HEK293 (cell line): ENCODE measurements at regions not wholly inside any gene's neighbourhood (a gene's known extent, or its start where the extent isn't known, plus 50 kb on each side); places are given as distances from the start of the nearest gene placed in this dataset.

Source experiments
- CTCF ChIA-PET: fragments of 350-600 bp; formaldehyde crosslinking; extraction: SDS; loops from one replicate; lab custom pipeline; 2021; ENCODE audit warnings: antibody characterized with exemption; lab: Yijun Ruan, JAX
- POLR2A ChIA-PET: fragments of 300-600 bp; formaldehyde crosslinking; extraction: SDS; loops from one replicate; lab custom pipeline; 2020; ENCODE audit warnings: antibody characterized with exemption, inconsistent platforms; lab: Yijun Ruan, JAX
- H3K27ac ChIP-seq: fragments of 200-500 bp; sonication (Bioruptor generic); 2 replicates; pipeline ENCODE4 v1.5.1; 2014; ENCODE audit warnings: low read depth, low read length, control low read depth, inconsistent platforms; ENCODE audit errors: extremely low read depth
- H3K36me3 ChIP-seq, 2 experiments: fragments of 200-500 bp in 1 of 2; sonication (Bioruptor generic) in 1 of 2; 1 replicate in 1 of 2; 2 replicates in 1 of 2; pipeline ENCODE4 v1.5.1; 2014 to 2017; ENCODE audit warnings: inconsistent platforms in 2 of 2, low read length in 2 of 2; ENCODE audit not compliant: control insufficient read depth in 2 of 2, insufficient read depth in 1 of 2
- H3K4me1 ChIP-seq: fragments of 200-500 bp; sonication (Bioruptor generic); 2 replicates; pipeline ENCODE4 v1.5.1; 2014; ENCODE audit warnings: mild to moderate bottlenecking, low read length, inconsistent platforms; ENCODE audit not compliant: control insufficient read depth, insufficient read depth
- H3K4me3 ChIP-seq: 2 replicates; pipeline ENCODE4 v1.5.1; 2011; ENCODE audit warnings: low read depth, mild to moderate bottlenecking, control low read depth, low read length, moderate library complexity
- H3K9me3 ChIP-seq: fragments of 200-500 bp; sonication (Bioruptor generic); 2 replicates; pipeline ENCODE4 v1.5.1; 2014; ENCODE audit warnings: low read depth, low read length, inconsistent platforms; ENCODE audit not compliant: control insufficient read depth, insufficient read depth
- GLI2 ChIP-seq: fragments of 450-650 bp; formaldehyde crosslinking; IDR thresholded peaks from 2 replicates; pipeline ENCODE4; 2017; ENCODE audit warnings: missing biosample characterization, missing genetic modification characterization, low read depth, borderline replicate concordance
- GLIS2 ChIP-seq: fragments of 450-650 bp; formaldehyde crosslinking; IDR thresholded peaks from 2 replicates; pipeline ENCODE4 v1.5.1; 2016; ENCODE audit warnings: missing biosample characterization, missing genetic modification characterization
- REPIN1 ChIP-seq: fragments of 450-650 bp; formaldehyde crosslinking; IDR thresholded peaks from 2 replicates; pipeline ENCODE4 v1.5.1; 2017; ENCODE audit warnings: missing biosample characterization, missing genetic modification characterization, low read depth
- ZBTB20 ChIP-seq: fragments of 450-650 bp; formaldehyde crosslinking; IDR thresholded peaks from 2 replicates; pipeline ENCODE4 v1.5.1; 2016; ENCODE audit warnings: missing biosample characterization, missing genetic modification characterization
- ZNF221 ChIP-seq: fragments of 450-650 bp; formaldehyde crosslinking; IDR thresholded peaks from 2 replicates; pipeline ENCODE4 v1.5.1; 2017; ENCODE audit warnings: missing biosample characterization, missing genetic modification characterization, borderline replicate concordance
- ZNF37A ChIP-seq: fragments of 450-650 bp; IDR thresholded peaks from 2 replicates; pipeline ENCODE4 v1.5.1; 2018; ENCODE audit warnings: missing biosample characterization, missing genetic modification characterization
- ZNF391 ChIP-seq: fragments of 450-650 bp; formaldehyde crosslinking; IDR thresholded peaks from 2 replicates; pipeline ENCODE4 v1.5.1; 2016; ENCODE audit warnings: low read depth, missing biosample characterization, missing genetic modification characterization, borderline replicate concordance
- ZNF768 ChIP-seq: fragments of 450-650 bp; formaldehyde crosslinking; IDR thresholded peaks from 2 replicates; pipeline ENCODE4 v1.5.1; 2018; ENCODE audit warnings: missing biosample characterization, mild to moderate bottlenecking, missing genetic modification characterization
- ZNF777 ChIP-seq: fragments of 450-650 bp; formaldehyde crosslinking; IDR thresholded peaks from 2 replicates; pipeline ENCODE4 v1.5.1; 2017; ENCODE audit warnings: missing biosample characterization, missing genetic modification characterization, borderline replicate concordance
- TF ChIP-seq, protein P1 (sequence below): fragments of 450-650 bp; formaldehyde crosslinking; IDR thresholded peaks from 2 replicates; pipeline ENCODE4 v1.5.1; 2016; ENCODE audit warnings: missing biosample characterization, missing genetic modification characterization
- TF ChIP-seq, protein P2 (sequence below): fragments of 450-650 bp; formaldehyde crosslinking; IDR thresholded peaks from 2 replicates; pipeline ENCODE4 v1.5.1; 2016; ENCODE audit warnings: missing biosample characterization, missing genetic modification characterization
- TF ChIP-seq, protein P3 (sequence below): fragments of 450-650 bp; formaldehyde crosslinking; IDR thresholded peaks from 2 replicates; pipeline ENCODE4 v1.5.1; 2016; ENCODE audit warnings: missing biosample characterization, missing genetic modification characterization
- TF ChIP-seq, protein P4 (sequence below): fragments of 450-650 bp; formaldehyde crosslinking; IDR thresholded peaks from 2 replicates; pipeline ENCODE4 v1.5.0; 2017; ENCODE audit warnings: missing biosample characterization, missing genetic modification characterization, borderline replicate concordance
- TF ChIP-seq, protein P5 (sequence below): fragments of 450-650 bp; formaldehyde crosslinking; IDR thresholded peaks from 2 replicates; pipeline ENCODE4 v1.5.1; 2016; ENCODE audit warnings: missing biosample characterization, missing genetic modification characterization

DNA sequence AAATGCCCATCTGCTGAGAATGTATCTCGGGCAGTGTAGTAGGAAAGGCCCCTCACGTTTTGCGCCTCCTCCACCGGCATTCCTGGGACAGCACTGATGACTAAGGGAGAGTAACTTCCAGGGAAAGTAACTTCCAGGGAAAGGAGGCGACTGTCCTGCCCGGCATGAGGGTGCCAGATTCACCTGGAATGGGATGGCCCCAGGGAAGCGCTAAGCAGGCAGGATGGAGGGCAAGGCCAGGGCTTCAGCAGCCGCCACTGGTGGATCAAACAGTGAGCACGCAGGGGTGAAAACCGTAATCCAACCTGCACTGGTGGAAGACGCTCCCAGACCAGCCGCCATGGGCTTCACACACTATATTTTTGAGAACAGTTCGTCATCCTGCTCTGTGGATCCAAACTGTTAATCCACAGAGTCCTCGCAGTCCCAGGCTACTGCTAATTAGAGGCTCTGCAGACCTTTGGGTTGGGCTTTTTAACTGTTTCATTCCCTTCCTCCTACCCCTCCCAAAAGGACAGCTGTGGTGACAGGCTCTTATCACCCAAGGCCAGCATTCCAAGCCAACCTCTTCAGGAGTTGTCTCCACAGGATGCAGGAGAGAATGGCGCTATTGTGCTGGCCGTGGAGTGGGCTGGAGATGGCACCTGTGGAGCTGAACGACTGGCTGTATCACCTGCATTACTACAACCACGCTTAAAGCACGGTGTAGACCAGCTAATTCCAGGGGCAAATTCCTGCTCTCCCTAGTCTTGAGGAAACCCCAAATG, 178.9 kb downstream of the DLL1 start:
- H3K9me3 ChIP-seq: no peaks in the 10 kb centered on the region
- CTCF ChIA-PET: no interaction called here
- H3K4me3 ChIP-seq: no peak overlapping the region
- H3K4me1 ChIP-seq: no peaks in the 10 kb centered on the region
- POLR2A ChIA-PET: no interaction called here
- TF ChIP-seq, protein P1, sequence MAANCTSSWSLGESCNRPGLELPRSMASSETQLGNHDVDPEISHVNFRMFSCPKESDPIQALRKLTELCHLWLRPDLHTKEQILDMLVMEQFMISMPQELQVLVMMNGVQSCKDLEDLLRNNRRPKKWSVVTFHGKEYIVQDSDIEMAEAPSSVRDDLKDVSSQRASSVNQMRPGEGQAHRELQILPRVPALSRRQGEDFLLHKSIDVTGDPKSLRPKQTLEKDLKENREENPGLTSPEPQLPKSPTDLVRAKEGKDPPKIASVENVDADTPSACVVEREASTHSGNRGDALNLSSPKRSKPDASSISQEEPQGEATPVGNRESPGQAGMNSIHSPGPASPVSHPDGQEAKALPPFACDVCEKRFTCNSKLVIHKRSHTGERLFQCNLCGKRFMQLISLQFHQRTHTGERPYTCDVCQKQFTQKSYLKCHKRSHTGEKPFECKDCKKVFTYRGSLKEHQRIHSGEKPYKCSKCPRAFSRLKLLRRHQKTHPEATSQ: no peak
- TF ChIP-seq GLIS2 (tag by site-specific recombination) (no peak), ZNF391 (no peak), ZNF768 (no peak), ZNF37A (tag by site-specific recombination) (no peak)
- TF ChIP-seq, protein P2, sequence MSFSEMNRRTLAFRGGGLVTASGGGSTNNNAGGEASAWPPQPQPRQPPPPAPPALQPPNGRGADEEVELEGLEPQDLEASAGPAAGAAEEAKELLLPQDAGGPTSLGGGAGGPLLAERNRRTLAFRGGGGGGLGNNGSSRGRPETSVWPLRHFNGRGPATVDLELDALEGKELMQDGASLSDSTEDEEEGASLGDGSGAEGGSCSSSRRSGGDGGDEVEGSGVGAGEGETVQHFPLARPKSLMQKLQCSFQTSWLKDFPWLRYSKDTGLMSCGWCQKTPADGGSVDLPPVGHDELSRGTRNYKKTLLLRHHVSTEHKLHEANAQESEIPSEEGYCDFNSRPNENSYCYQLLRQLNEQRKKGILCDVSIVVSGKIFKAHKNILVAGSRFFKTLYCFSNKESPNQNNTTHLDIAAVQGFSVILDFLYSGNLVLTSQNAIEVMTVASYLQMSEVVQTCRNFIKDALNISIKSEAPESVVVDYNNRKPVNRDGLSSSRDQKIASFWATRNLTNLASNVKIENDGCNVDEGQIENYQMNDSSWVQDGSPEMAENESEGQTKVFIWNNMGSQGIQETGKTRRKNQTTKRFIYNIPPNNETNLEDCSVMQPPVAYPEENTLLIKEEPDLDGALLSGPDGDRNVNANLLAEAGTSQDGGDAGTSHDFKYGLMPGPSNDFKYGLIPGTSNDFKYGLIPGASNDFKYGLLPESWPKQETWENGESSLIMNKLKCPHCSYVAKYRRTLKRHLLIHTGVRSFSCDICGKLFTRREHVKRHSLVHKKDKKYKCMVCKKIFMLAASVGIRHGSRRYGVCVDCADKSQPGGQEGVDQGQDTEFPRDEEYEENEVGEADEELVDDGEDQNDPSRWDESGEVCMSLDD (tag by site-specific recombination): no peak
- TF ChIP-seq, all 188 proteins: peak for 0
- no peak overlapping the region for H3K27ac ChIP-seq
- no peaks in the 10 kb centered on the region for H3K36me3 ChIP-seq

DNA sequence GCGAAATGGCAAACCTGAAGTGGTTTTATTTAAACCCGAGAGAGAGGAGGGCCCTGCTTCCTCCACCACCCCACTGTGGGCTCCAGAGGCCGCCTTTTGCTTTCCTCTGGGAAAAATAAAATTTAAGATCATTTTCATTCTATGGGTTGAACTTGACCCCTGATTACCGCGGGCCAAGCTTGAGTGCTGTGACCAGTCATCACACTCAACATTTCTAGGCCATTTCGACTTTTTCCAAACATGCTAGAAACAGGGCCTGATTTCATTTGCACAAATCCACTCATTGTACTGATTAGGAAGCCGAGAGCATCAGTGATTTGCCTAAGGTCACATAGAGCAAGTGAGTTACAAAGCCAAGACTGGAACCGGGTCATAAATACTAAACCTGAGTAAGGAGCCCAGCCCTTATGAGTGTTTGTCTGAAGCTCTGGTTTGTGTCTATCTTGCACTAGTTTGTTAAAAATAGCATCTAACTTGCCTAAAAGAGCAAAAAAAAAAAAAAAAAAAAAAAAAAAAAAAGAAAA, 179.7 kb downstream of the DLL1 start:
- TF ChIP-seq ZNF221 (tag by site-specific recombination): no peak
- TF ChIP-seq ZBTB20 (tag by site-specific recombination): no peak
- TF ChIP-seq, all 188 proteins: peak for 0
- Histone ChIP-seq H3K4me1 (no peaks in the 10 kb centered on the region), H3K27ac (no peak overlapping the region), H3K9me3 (no peaks in the 10 kb centered on the region), H3K4me3 (no peak overlapping the region), H3K36me3 (no peaks in the 10 kb centered on the region)
- ChIA-PET CTCF (no interaction called here), POLR2A (no interaction called here)

DNA sequence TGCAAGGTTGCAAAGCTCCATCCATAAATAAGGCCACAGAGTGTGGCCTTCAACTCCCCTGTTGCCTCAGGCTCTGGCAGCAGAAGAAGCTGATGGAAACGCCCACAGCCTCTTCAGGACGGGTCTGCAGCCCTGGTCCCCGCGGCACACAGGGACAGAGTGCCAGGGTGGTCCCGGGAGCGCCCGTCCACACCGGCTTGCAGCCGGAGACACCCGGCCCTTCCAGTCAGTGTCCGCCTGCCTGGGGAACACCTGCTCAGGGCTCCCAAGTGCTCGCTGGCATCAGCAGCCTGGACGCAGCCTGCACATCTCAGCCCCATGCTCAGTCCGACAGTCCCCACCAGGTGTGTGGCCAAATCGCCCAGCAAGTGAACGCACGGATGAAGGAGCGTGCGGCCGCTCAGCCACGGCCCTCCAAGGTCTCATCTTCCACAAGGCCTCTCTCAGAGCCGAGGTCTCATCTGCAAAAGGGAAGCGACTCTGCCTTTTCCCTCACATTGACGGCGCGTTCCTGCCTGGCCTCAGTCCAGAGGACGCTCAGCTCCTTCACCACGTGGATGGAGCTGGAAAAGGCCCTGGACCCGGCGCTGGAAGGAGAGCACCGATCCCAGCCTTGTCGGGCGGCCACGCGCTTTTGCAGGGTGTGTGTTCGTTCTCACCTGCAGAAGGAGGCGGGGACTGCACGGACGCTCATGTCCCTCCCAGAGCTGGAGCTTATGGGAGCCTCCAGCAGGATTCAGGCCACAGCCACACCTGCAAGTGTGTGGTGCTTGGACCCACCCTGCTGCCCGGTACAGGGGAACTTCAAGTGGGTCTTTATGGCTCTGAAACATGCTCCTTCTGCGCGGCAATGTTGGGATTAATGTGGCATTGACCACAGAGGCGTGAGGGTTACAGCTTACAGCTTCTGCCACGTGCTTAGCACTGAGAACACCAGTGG, 180.4 kb downstream of the DLL1 start:
- POLR2A ChIA-PET: no interaction called here
- CTCF ChIA-PET: no interaction called here
- TF ChIP-seq, protein P3, sequence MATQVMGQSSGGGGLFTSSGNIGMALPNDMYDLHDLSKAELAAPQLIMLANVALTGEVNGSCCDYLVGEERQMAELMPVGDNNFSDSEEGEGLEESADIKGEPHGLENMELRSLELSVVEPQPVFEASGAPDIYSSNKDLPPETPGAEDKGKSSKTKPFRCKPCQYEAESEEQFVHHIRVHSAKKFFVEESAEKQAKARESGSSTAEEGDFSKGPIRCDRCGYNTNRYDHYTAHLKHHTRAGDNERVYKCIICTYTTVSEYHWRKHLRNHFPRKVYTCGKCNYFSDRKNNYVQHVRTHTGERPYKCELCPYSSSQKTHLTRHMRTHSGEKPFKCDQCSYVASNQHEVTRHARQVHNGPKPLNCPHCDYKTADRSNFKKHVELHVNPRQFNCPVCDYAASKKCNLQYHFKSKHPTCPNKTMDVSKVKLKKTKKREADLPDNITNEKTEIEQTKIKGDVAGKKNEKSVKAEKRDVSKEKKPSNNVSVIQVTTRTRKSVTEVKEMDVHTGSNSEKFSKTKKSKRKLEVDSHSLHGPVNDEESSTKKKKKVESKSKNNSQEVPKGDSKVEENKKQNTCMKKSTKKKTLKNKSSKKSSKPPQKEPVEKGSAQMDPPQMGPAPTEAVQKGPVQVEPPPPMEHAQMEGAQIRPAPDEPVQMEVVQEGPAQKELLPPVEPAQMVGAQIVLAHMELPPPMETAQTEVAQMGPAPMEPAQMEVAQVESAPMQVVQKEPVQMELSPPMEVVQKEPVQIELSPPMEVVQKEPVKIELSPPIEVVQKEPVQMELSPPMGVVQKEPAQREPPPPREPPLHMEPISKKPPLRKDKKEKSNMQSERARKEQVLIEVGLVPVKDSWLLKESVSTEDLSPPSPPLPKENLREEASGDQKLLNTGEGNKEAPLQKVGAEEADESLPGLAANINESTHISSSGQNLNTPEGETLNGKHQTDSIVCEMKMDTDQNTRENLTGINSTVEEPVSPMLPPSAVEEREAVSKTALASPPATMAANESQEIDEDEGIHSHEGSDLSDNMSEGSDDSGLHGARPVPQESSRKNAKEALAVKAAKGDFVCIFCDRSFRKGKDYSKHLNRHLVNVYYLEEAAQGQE (tag by site-specific recombination): no peak
- TF ChIP-seq, protein P4, sequence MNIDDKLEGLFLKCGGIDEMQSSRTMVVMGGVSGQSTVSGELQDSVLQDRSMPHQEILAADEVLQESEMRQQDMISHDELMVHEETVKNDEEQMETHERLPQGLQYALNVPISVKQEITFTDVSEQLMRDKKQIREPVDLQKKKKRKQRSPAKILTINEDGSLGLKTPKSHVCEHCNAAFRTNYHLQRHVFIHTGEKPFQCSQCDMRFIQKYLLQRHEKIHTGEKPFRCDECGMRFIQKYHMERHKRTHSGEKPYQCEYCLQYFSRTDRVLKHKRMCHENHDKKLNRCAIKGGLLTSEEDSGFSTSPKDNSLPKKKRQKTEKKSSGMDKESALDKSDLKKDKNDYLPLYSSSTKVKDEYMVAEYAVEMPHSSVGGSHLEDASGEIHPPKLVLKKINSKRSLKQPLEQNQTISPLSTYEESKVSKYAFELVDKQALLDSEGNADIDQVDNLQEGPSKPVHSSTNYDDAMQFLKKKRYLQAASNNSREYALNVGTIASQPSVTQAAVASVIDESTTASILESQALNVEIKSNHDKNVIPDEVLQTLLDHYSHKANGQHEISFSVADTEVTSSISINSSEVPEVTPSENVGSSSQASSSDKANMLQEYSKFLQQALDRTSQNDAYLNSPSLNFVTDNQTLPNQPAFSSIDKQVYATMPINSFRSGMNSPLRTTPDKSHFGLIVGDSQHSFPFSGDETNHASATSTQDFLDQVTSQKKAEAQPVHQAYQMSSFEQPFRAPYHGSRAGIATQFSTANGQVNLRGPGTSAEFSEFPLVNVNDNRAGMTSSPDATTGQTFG: no peak
- TF ChIP-seq ZNF777 (tag by site-specific recombination) (no peak), REPIN1 (no peak), GLI2 (tag by site-specific recombination) (no peak)
- TF ChIP-seq, protein P5, sequence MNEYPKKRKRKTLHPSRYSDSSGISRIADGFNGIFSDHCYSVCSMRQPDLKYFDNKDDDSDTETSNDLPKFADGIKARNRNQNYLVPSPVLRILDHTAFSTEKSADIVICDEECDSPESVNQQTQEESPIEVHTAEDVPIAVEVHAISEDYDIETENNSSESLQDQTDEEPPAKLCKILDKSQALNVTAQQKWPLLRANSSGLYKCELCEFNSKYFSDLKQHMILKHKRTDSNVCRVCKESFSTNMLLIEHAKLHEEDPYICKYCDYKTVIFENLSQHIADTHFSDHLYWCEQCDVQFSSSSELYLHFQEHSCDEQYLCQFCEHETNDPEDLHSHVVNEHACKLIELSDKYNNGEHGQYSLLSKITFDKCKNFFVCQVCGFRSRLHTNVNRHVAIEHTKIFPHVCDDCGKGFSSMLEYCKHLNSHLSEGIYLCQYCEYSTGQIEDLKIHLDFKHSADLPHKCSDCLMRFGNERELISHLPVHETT (tag by site-specific recombination): no peak

More for the DNA sequence above, 180.4 kb downstream of the DLL1 start:
- no peaks in the 10 kb centered on the region for H3K4me1 ChIP-seq
- H3K27ac ChIP-seq: no peak overlapping the region
- no peaks in the 10 kb centered on the region for H3K36me3 ChIP-seq
- no peaks in the 10 kb centered on the region for H3K9me3 ChIP-seq
- no peak overlapping the region for H3K4me3 ChIP-seq
